ENCODE measurements at regions not wholly inside any gene's neighbourhood (a gene's known extent, or its start where the extent isn't known, plus 50 kb on each side); places are given as distances from the start of the nearest gene placed in this dataset.

GRCh38 chr1:79363430-79363829 is 356.9 kb upstream of the ADGRL4 start:
- Histone ChIP-seq H3K27me3 (ENCODE audit: insufficient read depth, low read depth, low read length) (no peaks in the 10 kb centered on the region), H3K9me2 (ENCODE audit: insufficient read depth, low read length) (no peaks in the 10 kb centered on the region), H3K4me3 (ENCODE audit: low read length) (no peak overlapping the region), H4K20me1 (ENCODE audit: insufficient read depth) (no peaks in the 10 kb centered on the region), H3K79me2 (replicated peaks; ENCODE audit: insufficient read depth, low read length) (no peaks in the 10 kb centered on the region), H2AFZ (ENCODE audit: low read depth, low read length) (no peak overlapping the region), H3K9me3 (ENCODE audit: low read length) (no peaks in the 10 kb centered on the region), H3K4me2 (ENCODE audit: low read length) (no peak overlapping the region), H3K27ac (ENCODE audit: low read length) (no peak overlapping the region), H3F3A (ENCODE audit: insufficient read depth, low read length, poor library complexity, severe bottlenecking) (no peaks in the 10 kb centered on the region), H3K9ac (ENCODE audit: low read length) (no peak overlapping the region), H3K36me3 (ENCODE audit: insufficient read depth, low read length) (no peaks in the 10 kb centered on the region)
- TF ChIP-seq EZH2 (IDR thresholded peaks at IDR 0.05; ENCODE audit: borderline replicate concordance, insufficient read depth, low read length, poor library complexity, severe bottlenecking) (no peak), SMC3 (conservative IDR thresholded peaks at IDR 0.05; ENCODE audit: poor library complexity) (no peak), CTCF (IDR thresholded peaks at IDR 0.05; ENCODE audit: poor library complexity, severe bottlenecking) (no peak), MXI1 (conservative IDR thresholded peaks at IDR 0.05; ENCODE audit: poor library complexity, severe bottlenecking) (no peak), EP300 (conservative IDR thresholded peaks at IDR 0.05; ENCODE audit: poor library complexity, severe bottlenecking) (no peak), POLR2AphosphoS5 (IDR thresholded peaks at IDR 0.05) (no peak), TAF1 (IDR thresholded peaks at IDR 0.05; ENCODE audit: low read depth) (no peak), RAD21 (conservative IDR thresholded peaks at IDR 0.05) (no peak)
- TF ChIP-seq, protein P1, sequence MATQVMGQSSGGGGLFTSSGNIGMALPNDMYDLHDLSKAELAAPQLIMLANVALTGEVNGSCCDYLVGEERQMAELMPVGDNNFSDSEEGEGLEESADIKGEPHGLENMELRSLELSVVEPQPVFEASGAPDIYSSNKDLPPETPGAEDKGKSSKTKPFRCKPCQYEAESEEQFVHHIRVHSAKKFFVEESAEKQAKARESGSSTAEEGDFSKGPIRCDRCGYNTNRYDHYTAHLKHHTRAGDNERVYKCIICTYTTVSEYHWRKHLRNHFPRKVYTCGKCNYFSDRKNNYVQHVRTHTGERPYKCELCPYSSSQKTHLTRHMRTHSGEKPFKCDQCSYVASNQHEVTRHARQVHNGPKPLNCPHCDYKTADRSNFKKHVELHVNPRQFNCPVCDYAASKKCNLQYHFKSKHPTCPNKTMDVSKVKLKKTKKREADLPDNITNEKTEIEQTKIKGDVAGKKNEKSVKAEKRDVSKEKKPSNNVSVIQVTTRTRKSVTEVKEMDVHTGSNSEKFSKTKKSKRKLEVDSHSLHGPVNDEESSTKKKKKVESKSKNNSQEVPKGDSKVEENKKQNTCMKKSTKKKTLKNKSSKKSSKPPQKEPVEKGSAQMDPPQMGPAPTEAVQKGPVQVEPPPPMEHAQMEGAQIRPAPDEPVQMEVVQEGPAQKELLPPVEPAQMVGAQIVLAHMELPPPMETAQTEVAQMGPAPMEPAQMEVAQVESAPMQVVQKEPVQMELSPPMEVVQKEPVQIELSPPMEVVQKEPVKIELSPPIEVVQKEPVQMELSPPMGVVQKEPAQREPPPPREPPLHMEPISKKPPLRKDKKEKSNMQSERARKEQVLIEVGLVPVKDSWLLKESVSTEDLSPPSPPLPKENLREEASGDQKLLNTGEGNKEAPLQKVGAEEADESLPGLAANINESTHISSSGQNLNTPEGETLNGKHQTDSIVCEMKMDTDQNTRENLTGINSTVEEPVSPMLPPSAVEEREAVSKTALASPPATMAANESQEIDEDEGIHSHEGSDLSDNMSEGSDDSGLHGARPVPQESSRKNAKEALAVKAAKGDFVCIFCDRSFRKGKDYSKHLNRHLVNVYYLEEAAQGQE (IDR thresholded peaks at IDR 0.05; ENCODE audit: borderline replicate concordance) = no peak

DNA sequence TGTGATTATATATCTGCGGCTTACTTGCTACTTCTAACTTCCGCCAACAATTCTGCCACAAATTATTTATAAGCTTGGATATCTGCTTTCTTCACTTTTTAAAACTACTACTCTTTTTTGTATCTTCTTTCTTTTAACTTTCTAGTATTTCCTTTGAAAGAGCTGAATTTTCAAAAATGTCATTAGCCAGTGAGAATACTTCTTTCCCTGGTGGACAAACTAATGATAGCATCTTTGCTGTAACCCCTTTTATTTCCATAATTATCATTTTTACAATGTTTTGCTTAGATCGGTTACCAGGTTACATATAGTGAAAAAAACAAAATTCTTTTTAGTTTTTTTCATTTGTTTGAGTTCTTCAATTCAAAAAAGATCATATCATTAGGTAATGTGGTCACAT is 355.9 kb upstream of the ADGRL4 start:
- no peaks in the 10 kb centered on the region for H4K20me1 ChIP-seq (ENCODE audit: insufficient read depth)
- no peaks in the 10 kb centered on the region for H3K27me3 ChIP-seq (ENCODE audit: insufficient read depth, low read depth, low read length)
- H3K4me2 ChIP-seq (ENCODE audit: low read length) = no peak overlapping the region
- no peak overlapping the region for H3K9ac ChIP-seq (ENCODE audit: low read length)
- H3K4me3 ChIP-seq (ENCODE audit: low read length) = no peak overlapping the region
- no peaks in the 10 kb centered on the region for H3K79me2 ChIP-seq (replicated peaks; ENCODE audit: insufficient read depth, low read length)
- H3K27ac ChIP-seq (ENCODE audit: low read length) = no peak overlapping the region
- H2AFZ ChIP-seq (ENCODE audit: low read depth, low read length) = no peak overlapping the region
- H3F3A ChIP-seq (ENCODE audit: insufficient read depth, low read length, poor library complexity, severe bottlenecking) = no peaks in the 10 kb centered on the region
- TF ChIP-seq EZH2 (IDR thresholded peaks at IDR 0.05; ENCODE audit: borderline replicate concordance, insufficient read depth, low read length, poor library complexity, severe bottlenecking) (no peak), CTCF (IDR thresholded peaks at IDR 0.05; ENCODE audit: poor library complexity, severe bottlenecking) (no peak), TAF1 (IDR thresholded peaks at IDR 0.05; ENCODE audit: low read depth) (no peak), RAD21 (conservative IDR thresholded peaks at IDR 0.05) (no peak), SMC3 (conservative IDR thresholded peaks at IDR 0.05; ENCODE audit: poor library complexity) (no peak)
- no peaks in the 10 kb centered on the region for H3K36me3 ChIP-seq (ENCODE audit: insufficient read depth, low read length)
- no peaks in the 10 kb centered on the region for H3K9me3 ChIP-seq (ENCODE audit: low read length)
- no peaks in the 10 kb centered on the region for H3K9me2 ChIP-seq (ENCODE audit: insufficient read depth, low read length)

Measured in neural cell (in vitro differentiated cells).